HL-60/S4 treated with phorbol 12-myristate 13-acetate at 8.2 ng/mL for 4 days and 3 days (cell line): ENCODE measurements at regions not wholly inside any gene's neighbourhood (a gene's known extent, or its start where the extent isn't known, plus 50 kb on each side); places are given as distances from the start of the nearest gene placed in this dataset.
"Not testable (repeated sequence)": the region's sequence is repeated elsewhere in the genome, so short reads cannot be mapped to it uniquely, and the experiment has no call there.

Experiments used
- in situ Hi-C: fragments of 300-500 bp; cut with MboI; formaldehyde crosslinking; loops from 2 replicates; pipeline ENCODE4 v1.15.0; 2022; ENCODE audit warnings: low sequenced_read_pairs

DNA sequence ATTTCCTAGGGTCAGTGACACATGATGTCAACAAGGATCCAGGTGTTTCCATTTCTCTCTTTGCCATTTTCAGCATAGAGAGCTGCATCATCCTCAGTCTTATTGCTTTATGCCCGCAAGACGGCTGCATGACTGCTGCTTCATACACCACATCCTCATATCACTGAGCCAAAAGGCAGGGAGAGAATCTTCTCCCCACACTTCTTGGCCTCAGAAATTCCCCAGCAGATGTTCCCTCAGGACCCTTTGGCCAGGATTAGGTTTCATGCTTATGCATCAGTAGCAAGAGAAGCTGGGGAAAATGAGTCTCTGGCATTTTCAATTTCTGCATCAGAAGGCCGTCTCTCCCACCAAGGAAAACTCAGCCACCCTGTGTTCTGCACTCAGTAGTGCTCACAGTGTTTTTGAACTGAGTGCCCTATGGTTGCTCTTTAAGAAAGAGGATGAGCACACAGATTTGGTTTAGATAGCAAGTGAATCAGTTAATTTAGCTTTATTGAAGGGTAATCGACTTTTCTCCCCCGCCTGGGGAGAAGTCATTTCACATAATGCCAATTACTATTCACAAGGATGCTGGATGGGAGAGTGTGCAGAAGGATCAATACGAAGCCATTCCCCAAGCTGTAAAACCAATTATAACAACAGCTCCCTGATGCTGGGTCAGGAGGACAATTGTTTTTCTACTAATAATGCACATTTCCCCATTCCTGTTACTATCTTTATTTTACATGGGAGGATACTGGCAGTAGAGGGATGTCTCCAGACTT is 360.2 kb downstream of the HHIPL2 start:
- in situ Hi-C loops, result no loop called here

DNA sequence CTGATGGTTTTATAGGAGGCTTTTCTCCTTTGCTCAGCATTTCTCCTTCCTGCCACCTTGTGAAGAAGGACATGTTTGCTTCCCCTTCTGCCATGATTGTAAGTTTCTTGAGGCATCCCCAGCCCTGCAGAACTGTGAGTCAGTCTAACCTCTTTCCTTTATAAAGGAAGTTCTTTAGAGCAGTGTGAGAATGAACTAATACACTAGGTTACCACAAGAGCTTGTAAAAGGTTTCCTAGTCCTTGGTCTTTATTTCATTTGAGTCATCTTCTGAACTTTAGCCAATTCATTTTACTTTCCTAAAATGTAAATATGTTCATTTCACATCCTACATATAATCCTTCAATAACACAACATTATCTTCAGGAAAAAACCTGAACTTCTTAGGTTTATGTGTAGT is 365.3 kb downstream of the HHIPL2 start:
- in situ Hi-C loops, result no loop called here

DNA sequence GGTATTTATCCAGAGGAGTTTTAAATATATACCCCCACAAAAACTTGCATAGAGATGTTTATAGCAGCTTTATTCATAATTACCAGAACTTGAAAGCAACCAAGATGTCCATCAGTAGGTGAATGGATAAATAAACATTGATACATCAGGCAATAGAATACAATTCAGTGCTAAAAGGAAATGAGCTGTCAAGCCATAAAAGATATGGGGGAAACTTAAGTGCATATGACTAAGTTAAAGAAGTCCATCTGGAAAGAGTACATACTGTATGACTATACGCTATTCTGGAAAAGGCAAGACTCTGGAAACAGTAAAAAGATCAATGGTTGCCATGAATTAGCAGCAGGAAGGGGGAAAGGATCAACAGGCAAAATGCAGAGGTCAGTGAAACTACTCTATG is 366.7 kb downstream of the HHIPL2 start:
- in situ Hi-C loops, result no loop called here

DNA sequence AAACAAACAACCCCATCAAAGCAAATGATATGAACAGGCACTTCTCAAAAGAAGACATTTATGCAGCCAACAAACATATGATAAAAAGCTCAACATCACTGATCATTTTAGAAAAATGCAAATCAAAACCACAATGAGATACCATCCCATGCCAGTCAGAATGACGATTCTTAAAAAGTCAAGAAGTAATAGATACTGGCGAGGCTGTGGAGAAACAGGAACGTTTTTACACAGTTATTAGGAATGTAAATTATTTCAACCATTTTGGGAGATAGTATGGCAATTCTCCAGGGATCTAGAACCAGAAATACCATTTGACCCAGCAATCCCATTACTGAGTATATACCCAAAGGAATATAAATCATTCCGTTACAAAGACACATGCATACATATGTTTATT is 370.4 kb downstream of the HHIPL2 start:
- in situ Hi-C loops, result not testable (repeated sequence)

DNA sequence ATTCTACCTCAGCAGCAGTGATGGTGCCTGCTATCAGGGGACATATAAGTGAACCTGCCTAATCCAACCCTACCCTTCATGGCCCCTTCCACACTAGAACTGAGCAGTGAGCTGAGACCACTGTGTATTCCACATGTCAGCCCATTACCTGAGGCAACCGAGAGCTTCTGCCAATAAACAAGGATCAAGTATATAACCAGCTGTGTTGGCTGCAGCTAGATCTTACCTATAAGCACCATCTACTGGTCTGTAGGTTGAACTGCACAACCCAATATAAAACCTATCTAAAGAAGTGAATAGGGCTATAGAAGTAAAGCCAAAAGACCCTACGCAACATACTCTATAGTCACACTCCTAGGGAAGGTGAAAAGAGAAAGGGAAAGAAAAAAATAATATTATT is 376.9 kb downstream of the HHIPL2 start:
- in situ Hi-C loops, result loop anchor here (25.0 kb wide), 1 partner anchor 684 kb away; no protein-coding TSS in a partner anchor

DNA sequence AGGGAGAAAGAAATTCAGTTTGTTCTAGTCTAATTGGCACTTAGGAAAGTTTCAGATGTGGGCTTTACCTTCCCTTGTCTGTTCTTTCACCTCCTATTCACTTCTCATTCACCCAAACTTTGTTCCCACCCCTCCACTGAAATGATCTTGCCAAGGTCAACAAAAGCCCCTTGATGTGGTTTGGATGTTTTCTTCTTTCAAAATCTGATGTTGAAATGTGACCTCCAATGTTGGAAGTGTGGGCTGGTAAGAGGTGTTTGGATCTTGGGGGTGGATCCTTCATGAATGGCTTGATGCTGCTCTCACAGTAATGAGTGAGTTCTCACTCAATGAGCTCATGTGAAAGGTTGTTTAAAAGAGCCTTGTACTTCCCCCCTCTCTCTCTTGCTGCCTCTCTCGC is 379.3 kb downstream of the HHIPL2 start:
- in situ Hi-C loops, result loop anchor here (25.0 kb wide), 1 partner anchor 681 kb away; no protein-coding TSS in a partner anchor

DNA sequence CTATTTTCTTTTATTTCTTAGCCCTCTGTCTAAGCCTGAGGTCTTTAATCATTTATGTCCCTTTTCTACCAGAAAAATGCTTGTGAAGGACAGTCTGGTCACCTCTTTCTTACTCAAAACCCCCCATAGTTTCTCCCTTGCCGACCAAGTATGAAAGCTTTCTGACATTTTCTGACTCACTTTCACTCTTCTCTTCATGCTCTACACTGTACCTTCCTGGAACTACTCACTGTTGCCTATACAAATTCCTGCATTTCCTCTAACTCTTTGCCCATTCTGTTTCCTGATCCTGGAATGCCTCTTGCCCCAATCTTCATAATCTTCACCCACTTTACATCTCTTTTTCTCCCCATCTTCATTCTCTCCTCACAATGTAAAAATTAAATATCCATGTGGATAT is 380.0 kb downstream of the HHIPL2 start:
- in situ Hi-C loops, result loop anchor here (25.0 kb wide), 1 partner anchor 681 kb away; no protein-coding TSS in a partner anchor

DNA sequence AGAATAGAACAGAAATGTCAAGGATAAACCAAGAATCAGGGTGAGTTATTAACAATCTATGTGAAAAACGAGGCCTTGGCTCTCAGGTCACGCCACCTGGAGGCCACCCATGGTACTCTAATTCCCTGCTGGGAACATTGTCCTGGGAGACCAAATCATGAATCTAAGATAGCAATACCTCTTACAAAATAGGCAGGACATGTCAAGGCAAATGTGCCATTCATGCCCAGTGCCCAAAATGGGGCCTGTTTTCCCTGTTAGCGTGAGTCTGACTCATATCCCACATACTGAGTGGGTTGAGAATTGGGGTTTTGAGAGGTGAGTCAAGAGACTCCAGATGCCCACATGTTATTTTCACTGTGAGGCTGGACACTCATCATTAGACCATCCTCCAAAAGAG is 380.8 kb downstream of the HHIPL2 start:
- in situ Hi-C loops, result loop anchor here (25.0 kb wide), 1 partner anchor 680 kb away; no protein-coding TSS in a partner anchor

DNA sequence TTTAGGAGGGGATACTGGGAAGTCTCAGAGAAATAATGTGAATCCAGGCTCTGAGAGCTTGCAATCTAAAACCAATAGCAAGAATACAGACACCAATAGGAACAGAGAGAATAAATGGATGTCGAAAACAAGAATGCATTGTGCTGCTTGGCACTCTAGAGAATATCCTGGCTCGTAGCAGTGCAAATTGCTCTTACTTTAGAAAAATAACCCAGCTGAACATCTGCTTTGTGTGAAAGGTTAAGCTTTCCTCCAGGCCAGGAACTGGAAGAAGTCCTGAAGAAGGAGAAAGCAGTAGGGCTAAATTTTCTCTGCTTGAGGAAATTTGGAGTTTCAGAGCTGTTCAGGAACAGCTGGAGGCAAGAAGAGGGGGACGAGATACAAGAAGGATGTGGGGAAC is 382.3 kb downstream of the HHIPL2 start:
- in situ Hi-C loops, result loop anchor here (25.0 kb wide), 1 partner anchor 678 kb away; no protein-coding TSS in a partner anchor

DNA sequence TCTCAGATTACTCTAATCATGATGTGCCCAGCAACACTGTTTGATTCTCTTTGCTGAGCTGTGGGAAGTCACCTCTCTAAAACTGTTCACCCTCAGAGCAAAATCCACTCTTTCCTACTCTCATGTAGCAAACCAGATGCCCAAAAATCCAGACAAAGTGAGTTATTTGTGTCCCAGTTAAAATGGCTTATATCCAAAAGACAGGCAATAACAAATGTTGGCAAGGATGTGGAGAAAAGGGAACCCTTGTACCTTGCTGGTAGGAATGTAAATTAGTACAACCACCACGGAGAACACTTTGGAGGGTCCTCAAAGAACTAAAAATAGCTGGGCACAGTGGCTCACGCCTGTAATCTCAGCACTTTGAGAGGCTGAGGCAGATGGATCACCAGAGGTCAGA is 384.0 kb downstream of the HHIPL2 start:
- in situ Hi-C loops, result loop anchor here (25.0 kb wide), 1 partner anchor 677 kb away; no protein-coding TSS in a partner anchor

DNA sequence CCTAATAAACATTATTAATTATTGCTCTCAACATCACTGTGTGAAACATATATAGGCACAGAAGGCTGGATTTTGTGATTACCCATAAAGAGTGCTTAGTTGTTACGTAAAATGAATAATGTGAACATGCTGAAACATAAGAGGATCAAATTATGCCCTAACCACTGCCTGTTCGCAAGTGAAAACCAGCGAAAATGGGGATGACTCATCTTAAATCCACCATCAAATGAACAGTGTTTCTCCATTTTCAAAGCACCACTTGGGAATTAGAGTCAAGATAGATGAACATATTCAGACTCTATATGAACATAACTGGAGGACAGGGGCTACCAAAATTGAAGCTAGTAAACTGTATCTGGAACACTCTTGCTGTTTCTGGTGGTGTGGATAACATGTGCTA is 386.2 kb downstream of the HHIPL2 start:
- in situ Hi-C loops, result loop anchor here (25.0 kb wide), 1 partner anchor 674 kb away; no protein-coding TSS in a partner anchor

DNA sequence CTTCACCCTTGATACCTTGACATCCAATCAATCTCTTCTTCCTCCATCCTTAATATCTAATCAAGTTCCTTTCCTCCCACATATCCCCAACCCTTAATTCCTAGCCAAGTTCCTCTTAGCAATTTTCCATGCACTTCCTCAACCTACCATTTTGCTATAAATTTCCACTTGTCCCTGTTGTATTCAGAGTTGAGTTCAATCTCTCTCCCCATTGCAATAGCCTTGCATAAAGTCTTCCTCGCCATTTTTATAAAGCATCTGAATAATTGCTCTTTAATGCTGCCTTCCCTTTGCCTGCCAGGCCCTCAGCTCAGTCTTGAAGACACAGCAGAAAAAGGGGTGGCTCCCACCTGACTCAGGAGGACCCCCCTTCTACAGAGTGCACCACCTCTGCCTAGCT is 390.3 kb downstream of the HHIPL2 start:
- in situ Hi-C loops, result loop anchor here (25.0 kb wide), 1 partner anchor 670 kb away; no protein-coding TSS in a partner anchor

DNA sequence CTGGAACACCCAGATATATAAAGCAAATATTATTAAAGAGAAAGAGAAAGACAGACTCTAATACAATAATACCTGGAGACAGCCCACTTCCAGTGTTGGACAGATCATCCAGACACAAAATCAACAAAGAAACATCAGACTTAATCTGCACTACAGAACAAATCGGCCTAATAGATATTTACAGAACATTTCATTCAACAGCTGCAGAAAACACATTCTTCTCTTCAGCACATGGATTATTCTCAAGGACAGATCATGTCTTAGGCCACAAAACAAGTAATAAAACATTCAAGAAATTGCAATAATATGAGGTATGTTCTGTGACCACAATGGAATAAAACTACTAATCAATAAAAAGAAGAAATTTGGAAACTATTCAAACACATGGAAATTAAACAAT is 398.3 kb upstream of the DUSP10 start:
- in situ Hi-C loops, result no loop called here

DNA sequence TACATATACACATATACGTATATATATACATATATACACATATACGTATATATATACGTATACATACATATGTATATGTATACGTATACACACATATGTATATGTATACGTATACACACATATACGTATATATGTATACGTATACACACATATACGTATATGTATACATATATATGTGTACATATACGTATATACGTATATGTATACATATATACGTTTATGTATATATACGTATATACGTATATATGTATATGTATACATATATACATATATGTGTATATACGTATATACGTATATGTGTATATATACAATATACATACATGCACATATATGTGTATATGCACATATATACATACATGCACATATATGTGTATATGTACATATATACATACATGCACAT is 396.2 kb upstream of the DUSP10 start:
- in situ Hi-C loops, result no loop called here

DNA sequence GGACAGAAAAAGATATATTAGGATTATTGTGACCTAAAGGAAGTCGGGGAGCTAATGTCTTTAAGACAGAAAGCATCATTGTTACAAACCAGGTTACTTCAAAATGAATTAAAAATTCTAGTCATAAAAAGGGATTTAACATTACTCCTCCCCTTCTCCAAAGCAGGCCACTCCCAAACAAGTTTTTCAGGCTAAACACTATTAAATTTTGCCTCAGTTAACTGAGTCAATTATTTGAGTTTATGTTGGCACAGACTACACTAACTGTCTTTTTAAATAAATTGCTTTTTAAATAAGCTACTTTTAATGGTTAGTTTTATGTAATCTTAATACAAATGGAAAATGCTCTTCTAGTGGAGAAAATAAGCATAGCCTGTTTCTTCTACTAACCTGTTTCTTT is 395.0 kb upstream of the DUSP10 start:
- in situ Hi-C loops, result no loop called here

DNA sequence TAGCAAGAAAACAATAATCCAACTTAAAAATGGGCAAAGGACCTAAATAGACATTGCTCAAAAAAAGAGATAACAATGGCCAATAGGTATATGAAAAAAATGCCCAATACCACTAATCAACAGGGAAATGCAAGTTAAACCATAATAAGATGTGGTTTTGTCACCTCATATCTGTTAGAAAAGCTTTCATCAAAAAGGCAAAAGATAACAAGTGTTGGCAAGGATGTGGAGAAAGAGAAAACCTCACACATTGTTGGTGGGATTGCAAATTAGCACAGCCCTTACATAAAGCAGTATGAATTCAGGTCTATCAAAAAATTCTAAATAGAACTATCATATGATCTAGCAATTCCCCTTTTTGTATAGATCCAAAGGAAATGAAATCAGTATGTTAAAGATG is 387.2 kb upstream of the DUSP10 start:
- in situ Hi-C loops, result no loop called here

DNA sequence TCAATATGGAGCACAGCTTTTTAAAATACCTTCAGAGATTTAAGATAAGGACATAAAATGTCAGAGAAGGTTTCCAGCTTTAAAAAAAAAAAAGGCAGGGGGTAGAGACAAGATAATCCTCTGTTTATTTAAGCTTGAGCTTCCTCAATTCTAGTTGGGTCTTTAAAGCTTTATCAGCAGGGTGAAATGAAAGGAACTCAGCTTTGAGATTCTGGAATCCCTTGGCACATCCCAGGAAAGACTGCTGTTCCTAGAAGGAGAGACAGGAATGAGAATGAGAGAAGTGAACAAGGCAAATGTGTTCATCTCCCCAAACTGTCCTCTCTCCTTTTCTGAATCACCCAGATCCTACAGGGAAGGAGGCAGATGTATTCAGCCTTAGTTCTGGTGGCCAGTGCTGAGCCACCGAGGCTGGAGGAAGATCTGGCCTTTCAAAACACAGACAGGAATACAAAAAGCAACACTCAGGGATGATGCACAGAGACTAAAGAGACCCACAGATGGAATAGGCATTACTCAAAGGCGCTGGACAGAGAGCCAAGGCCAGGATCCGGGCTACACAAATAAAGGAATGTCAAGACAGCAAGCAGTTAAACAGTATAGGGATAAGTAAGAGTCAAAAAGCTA is 385.8 kb upstream of the DUSP10 start:
- in situ Hi-C loops, result no loop called here

DNA sequence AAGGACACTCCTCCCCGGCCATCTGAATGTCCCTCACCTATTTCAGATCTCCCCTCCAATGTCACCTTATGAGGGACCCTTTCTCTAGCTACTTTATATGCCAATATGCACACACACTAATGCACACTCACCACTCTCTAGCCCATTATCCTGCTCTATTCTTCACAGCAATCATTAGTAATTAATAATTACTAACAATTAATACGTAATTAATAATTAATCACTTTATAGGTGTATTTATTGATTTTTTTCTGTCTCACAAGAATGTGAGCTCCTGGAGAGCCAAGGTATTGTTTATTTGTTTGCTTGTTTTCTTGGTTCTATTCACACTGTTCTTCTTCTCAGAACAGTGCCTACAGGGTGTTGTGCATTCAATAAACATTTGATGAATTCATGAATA is 385.2 kb upstream of the DUSP10 start:
- in situ Hi-C loops, result no loop called here

DNA sequence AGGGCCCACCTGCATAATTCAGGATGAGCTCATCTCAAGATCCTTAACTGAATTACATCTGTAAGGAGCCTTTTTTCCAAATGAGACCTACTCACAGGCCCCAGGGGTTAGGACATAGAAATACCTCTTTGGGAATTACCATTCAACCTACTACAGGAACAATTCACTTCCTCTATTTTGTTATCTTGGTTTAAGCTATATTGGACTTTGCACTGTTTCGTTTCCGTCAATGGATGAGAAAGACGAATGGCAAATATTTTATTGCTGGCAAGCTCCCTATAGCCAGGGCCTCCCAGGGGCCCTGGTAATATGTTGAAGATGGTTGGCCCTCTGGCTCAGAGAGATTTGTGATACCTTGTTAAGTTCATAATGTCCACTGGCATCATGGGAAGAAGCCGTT is 384.2 kb upstream of the DUSP10 start:
- in situ Hi-C loops, result no loop called here

DNA sequence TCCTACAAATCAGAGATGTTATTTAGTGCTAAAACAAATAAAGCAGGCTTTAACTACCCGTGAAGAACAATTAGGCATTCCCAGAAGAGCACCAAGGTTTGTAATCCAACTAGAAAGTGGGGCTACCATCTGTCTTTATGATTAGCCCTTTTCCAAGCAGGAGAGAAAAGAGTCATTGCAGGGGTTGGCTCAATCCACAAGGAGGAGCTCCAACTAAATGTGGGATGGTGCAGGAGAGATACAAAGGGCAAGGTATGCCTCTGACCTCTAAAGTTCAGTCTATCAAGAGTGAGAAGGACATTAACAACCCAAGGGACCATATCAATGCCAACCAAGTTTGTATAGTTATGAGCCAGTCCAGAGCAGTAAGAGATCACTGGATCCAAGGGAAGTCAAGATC is 382.7 kb upstream of the DUSP10 start:
- in situ Hi-C loops, result no loop called here

DNA sequence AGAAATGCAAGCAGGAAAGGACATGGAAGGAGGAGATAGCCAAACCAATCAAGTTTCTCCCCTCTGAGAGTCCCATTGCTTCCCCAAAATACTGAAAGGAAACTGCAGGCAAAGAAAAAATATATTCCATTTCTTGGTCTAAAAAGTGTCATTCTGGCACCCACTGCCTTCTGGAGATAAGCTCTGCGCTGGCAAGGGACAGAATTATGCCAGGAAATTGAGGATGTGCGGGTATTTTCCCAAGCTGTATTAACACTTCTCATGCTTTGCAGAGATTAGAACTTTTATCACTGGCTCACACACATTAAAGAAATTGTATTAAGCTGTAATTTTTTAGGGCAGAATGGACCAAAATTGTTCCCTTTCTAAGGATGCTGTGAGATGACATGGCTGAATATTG is 381.2 kb upstream of the DUSP10 start:
- in situ Hi-C loops, result no loop called here

DNA sequence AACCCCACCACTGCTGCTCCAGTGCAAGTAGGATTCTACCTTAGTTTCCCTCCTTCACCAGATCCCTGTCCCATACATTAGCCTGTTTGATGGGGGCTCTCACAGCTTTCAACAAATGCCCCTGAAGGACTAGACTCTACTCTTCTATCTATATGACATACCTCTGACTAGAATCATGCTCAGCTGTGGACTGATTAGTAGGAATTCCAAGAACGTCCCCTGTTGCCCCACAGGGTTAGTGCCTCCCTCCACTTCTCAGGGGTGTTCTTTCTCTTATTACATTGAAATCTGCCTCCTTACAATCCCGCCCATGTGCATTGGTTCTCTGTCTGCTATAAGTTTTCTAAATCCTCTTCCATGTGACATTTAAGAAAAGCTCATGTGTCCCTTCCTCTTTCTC is 375.9 kb upstream of the DUSP10 start:
- in situ Hi-C loops, result no loop called here
